ENCODE measurements at regions not wholly inside any gene's neighbourhood (a gene's known extent, or its start where the extent isn't known, plus 50 kb on each side); places are given as distances from the start of the nearest gene placed in this dataset.

GRCh38 chr16:85193876-85194275, 81.6 kb upstream of the CIBAR2 start:
- H3K36me3 ChIP-seq (ENCODE audit: control insufficient read depth, insufficient read depth, low read length), result no peaks in the 10 kb centered on the region
- FAIRE-seq, result no peak
- TF ChIP-seq CTCF (IDR thresholded peaks at IDR 0.05; ENCODE audit: insufficient read depth, low read length, severe bottlenecking), result no peak
- H3K4me3 ChIP-seq (ENCODE audit: low read depth, low read length), result no peak overlapping the region
- no peak for DNase-seq (ENCODE audit: low read depth)
- H3K27me3 ChIP-seq (ENCODE audit: control insufficient read depth, insufficient read depth, low read length), result no peaks in the 10 kb centered on the region

GRCh38 chr16:85194307-85195270, 82.3 kb upstream of the CIBAR2 start:
- TF ChIP-seq CTCF (IDR thresholded peaks at IDR 0.05; ENCODE audit: insufficient read depth, low read length, severe bottlenecking), result no peak
- Histone ChIP-seq H3K4me3 (ENCODE audit: low read depth, low read length) (no peak overlapping the region), H3K36me3 (ENCODE audit: control insufficient read depth, insufficient read depth, low read length) (no peaks in the 10 kb centered on the region), H3K27me3 (ENCODE audit: control insufficient read depth, insufficient read depth, low read length) (no peaks in the 10 kb centered on the region)
- DNase-seq (ENCODE audit: low read depth) (no peak), FAIRE-seq (no peak)

- Histone ChIP-seq H3K36me3 (ENCODE audit: control insufficient read depth, insufficient read depth, low read length) (no peaks in the 10 kb centered on the region), H3K4me3 (ENCODE audit: low read depth, low read length) (no peak overlapping the region), H3K27me3 (ENCODE audit: control insufficient read depth, insufficient read depth, low read length) (no peaks in the 10 kb centered on the region)
- TF ChIP-seq CTCF (IDR thresholded peaks at IDR 0.05; ENCODE audit: insufficient read depth, low read length, severe bottlenecking), result no peak
- FAIRE-seq (no peak), DNase-seq (ENCODE audit: low read depth) (no peak)
These were observed 83.0 kb upstream of the CIBAR2 start for GRCh38 chr16:85195271-85195647.

- H3K36me3 ChIP-seq (ENCODE audit: control insufficient read depth, insufficient read depth, low read length), result no peaks in the 10 kb centered on the region
- no peaks in the 10 kb centered on the region for H3K27me3 ChIP-seq (ENCODE audit: control insufficient read depth, insufficient read depth, low read length)
- DNase-seq (ENCODE audit: low read depth) (no peak), FAIRE-seq (no peak)
- H3K4me3 ChIP-seq (ENCODE audit: low read depth, low read length), result no peak overlapping the region
- no peak for TF ChIP-seq CTCF (IDR thresholded peaks at IDR 0.05; ENCODE audit: insufficient read depth, low read length, severe bottlenecking)
These were observed 83.9 kb upstream of the CIBAR2 start for GRCh38 chr16:85195900-85196772.

GRCh38 chr16:85196976-85197375, 84.7 kb upstream of the CIBAR2 start:
- no peaks in the 10 kb centered on the region for H3K27me3 ChIP-seq (ENCODE audit: control insufficient read depth, insufficient read depth, low read length)
- H3K36me3 ChIP-seq (ENCODE audit: control insufficient read depth, insufficient read depth, low read length), result no peaks in the 10 kb centered on the region
- H3K4me3 ChIP-seq (ENCODE audit: low read depth, low read length), result no peak overlapping the region
- TF ChIP-seq CTCF (IDR thresholded peaks at IDR 0.05; ENCODE audit: insufficient read depth, low read length, severe bottlenecking), result no peak
- DNase-seq (ENCODE audit: low read depth) (no peak), FAIRE-seq (no peak)

Measured in bronchial epithelial cell (primary cell).